ENCODE measurements at regions not wholly inside any gene's neighbourhood (a gene's known extent, or its start where the extent isn't known, plus 50 kb on each side); places are given as distances from the start of the nearest gene placed in this dataset.

- TF ChIP-seq CTCF (tag by site-specific recombination; IDR thresholded peaks at IDR 0.05) (no peak), ZNF792 (tag by site-specific recombination; IDR thresholded peaks at IDR 0.05) (no peak), ZNF777 (tag by site-specific recombination; IDR thresholded peaks at IDR 0.05; ENCODE audit: borderline replicate concordance) (no peak), ZNF530 (tag by site-specific recombination; IDR thresholded peaks at IDR 0.05; ENCODE audit: low read depth) (no peak), PATZ1 (tag by site-specific recombination; IDR thresholded peaks at IDR 0.05) (no peak), ZNF350 (tag by site-specific recombination; IDR thresholded peaks at IDR 0.05) (no peak), ZNF449 (tag by site-specific recombination; IDR thresholded peaks at IDR 0.05) (no peak), ZSCAN5A (tag by site-specific recombination; IDR thresholded peaks at IDR 0.05) (no peak)
These were observed 111.7 kb upstream of the NEDD9 start for GRCh38 chr6:11343963-11344723.
